ENCODE measurements at regions not wholly inside any gene's neighbourhood (a gene's known extent, or its start where the extent isn't known, plus 50 kb on each side); places are given as distances from the start of the nearest gene placed in this dataset.

DNA sequence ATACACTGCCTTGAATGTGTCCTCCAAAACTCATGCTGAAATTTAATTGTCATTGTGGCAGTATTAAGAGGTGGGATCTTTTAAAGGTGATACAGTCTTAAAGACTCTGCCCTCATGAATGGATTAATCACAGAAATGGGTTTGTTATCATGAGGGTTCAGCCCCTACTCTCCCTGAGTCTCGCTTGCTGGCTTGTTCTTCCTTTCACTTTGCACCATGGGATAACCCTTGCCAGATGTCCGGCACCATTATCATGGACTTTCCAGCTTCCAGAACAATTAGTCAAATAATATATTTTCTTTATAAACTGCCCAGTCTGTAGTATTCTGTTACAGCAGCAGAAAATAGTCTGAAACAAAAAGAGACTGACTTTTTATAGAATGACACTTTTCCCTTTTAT is 67.9 kb upstream of the TENT5A start:
- Mint-ChIP-seq H3K9me3 (no peaks in the 10 kb centered on the region), H3K27ac (no peak overlapping the region), H3K4me3 (no peak overlapping the region), H3K27me3 (no peaks in the 10 kb centered on the region), H3K4me1 (peaks cover 8% of the 10 kb centered on the region), H3K36me3 (no peaks in the 10 kb centered on the region)
- DNase-seq (ENCODE audit: low spot score in 2 of 2) (no peak), ATAC-seq (ENCODE audit: low read depth) (no peak)

DNA sequence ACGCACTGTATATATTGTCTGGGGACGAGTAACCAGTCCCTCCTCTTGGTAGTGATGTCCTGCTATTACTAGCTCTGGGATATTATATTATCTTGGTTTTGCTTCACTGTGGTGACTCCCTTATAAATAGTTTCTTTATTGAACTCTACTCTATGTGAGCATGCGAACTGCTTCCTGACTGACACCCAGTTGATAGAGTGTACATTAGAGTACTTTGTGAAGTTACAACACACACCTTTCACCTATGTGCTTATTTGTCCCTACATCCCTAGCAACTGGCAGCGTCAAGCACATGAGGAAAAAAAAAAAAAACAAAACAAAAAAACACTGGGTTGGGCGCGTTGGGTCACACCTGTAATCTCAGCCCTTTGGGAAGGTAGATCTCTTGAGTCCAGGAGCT is 67.3 kb upstream of the TENT5A start:
- no peak for DNase-seq (ENCODE audit: low spot score in 2 of 2)
- Mint-ChIP-seq H3K4me3 (no peak overlapping the region), H3K9me3 (no peaks in the 10 kb centered on the region), H3K27ac (no peak overlapping the region), H3K36me3 (no peaks in the 10 kb centered on the region), H3K4me1 (peaks cover 8% of the 10 kb centered on the region), H3K27me3 (no peaks in the 10 kb centered on the region)
- ATAC-seq (ENCODE audit: low read depth): no peak

DNA sequence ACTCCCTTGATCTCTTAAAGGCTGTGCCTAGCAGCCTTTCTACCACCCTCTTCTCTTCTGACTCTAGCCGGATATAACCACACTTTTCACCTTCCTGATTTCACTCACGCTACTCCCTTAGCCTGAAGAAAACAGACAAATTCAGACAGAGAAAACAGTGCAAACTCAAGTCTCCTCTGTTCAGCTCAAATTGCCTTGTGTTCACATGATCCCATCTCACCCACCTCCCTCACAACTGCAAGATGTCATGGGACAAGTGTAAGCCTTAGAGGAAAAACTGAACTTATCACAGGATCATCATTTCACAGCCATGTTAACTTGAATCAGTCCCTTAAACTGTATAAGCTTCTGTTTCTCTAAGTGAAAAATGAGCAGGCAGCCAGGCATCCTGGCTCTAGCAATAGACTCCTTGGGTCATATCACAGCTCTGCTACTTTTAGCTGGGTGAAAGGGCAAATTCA is 66.5 kb upstream of the TENT5A start:
- DNase-seq (ENCODE audit: low spot score in 2 of 2) (no peak), ATAC-seq (ENCODE audit: low read depth) (no peak)
- no peaks in the 10 kb centered on the region for H3K9me3 Mint-ChIP-seq
- H3K27ac Mint-ChIP-seq: no peak overlapping the region
- no peak overlapping the region for H3K4me3 Mint-ChIP-seq
- peaks cover 8% of the 10 kb centered on the region for H3K4me1 Mint-ChIP-seq
- no peaks in the 10 kb centered on the region for H3K36me3 Mint-ChIP-seq
- H3K27me3 Mint-ChIP-seq: no peaks in the 10 kb centered on the region

DNA sequence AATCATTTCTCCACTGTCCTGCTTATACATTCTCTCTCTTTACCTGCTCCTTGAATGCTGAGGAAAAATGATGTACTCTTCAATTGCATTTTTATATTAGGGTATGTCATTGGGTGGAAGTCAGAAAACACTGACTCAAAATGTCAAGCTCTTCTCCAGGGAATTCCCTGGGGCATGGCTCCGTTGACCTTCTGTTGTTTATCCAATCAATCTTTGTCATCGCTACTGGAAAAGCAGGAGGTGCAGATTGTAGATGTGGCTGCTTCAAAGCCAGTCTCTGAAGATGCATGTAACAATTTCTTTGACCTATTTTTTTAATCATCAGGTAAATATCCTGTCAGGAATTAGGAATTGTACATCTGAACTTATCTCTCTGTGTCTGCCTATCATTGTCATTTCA is 63.9 kb upstream of the TENT5A start:
- Mint-ChIP-seq H3K4me3 (no peak overlapping the region), H3K36me3 (no peaks in the 10 kb centered on the region), H3K4me1 (peaks cover 12% of the 10 kb centered on the region), H3K27me3 (no peaks in the 10 kb centered on the region), H3K27ac (no peak overlapping the region), H3K9me3 (no peaks in the 10 kb centered on the region)
- ATAC-seq (ENCODE audit: low read depth) (no peak), DNase-seq (ENCODE audit: low spot score in 2 of 2) (no peak)

DNA sequence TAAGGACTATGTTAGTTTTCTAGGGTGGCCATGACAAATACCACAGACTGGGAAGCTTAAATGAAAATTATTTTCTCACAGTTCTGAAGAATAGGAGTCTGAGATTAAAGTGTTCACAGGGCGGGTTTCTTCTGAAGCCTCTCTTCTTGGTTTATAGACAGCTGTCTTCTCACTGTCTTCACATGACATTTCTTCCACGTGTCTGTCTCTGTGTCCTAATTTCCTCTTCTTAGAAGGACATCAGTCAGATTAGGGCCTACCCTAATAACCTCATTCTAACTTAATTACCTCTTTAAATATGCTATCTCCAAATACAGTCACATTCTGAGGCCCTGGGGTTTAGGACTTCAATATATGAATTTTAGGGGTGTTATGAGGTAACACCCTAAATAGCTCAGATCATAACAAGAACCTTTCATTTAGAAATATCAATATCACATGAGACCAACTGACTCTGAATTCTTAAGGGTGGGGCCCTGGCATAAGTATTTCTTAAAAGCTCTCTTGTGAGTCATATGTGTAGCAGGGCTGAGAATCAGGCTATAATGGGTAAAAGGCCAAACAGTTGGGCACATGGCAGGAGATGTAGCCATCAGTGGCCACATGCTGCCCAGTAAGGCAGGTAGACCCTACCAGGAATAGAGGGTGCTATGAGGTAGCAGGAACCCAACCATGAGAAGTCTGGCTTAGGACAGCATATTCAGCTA is 62.0 kb upstream of the TENT5A start:
- Mint-ChIP-seq H3K9me3 (no peaks in the 10 kb centered on the region), H3K4me3 (no peak overlapping the region), H3K27me3 (no peaks in the 10 kb centered on the region), H3K36me3 (no peaks in the 10 kb centered on the region), H3K4me1 (peaks cover 8% of the 10 kb centered on the region), H3K27ac (no peak overlapping the region)
- no peak for DNase-seq (ENCODE audit: low spot score in 2 of 2)
- no peak for ATAC-seq (ENCODE audit: low read depth)

DNA sequence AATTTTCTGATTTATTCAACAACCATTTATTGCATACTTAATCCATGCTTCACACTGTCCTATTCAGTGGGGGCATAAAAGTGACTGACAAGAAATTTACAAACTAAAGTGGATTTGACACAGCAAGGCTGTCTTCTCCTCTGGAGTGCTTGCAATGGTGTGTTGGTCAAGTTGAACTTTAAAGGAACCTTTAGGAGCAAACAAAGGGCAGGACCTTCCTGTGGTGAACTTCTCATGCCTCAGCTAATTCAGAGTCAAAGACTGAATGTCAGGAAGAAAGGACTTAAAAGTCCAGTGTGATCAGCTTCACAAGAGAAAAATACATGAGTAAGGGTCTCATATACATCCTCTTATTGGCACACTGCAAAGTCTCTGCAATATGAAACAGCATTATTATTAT is 60.8 kb upstream of the TENT5A start:
- H3K27me3 Mint-ChIP-seq: no peaks in the 10 kb centered on the region
- DNase-seq (ENCODE audit: low spot score in 2 of 2) (no peak), ATAC-seq (ENCODE audit: low read depth) (no peak)
- no peaks in the 10 kb centered on the region for H3K36me3 Mint-ChIP-seq
- no peak overlapping the region for H3K4me3 Mint-ChIP-seq
- no peaks in the 10 kb centered on the region for H3K9me3 Mint-ChIP-seq
- peaks cover 9% of the 10 kb centered on the region for H3K4me1 Mint-ChIP-seq
- no peak overlapping the region for H3K27ac Mint-ChIP-seq

DNA sequence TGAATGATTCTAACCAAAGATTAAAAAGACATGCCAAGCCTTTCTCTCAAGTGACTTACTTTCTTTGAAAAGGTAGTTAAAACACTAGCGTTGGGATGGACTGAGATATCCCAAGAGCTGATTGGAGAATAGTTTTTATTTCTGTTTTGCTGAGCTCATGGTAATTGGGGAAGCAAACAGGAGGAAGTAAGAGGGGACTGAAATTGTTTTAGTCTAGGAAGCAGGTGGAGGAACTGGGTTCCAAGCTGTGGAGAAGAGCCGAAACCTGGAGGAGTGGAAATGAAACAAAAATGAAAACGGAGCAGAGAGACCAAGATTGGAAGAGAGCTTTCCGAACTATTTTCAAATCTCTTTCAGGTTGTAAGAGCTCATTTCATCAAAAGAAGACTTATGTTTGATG is 59.9 kb upstream of the TENT5A start:
- no peak for ATAC-seq (ENCODE audit: low read depth)

DNA sequence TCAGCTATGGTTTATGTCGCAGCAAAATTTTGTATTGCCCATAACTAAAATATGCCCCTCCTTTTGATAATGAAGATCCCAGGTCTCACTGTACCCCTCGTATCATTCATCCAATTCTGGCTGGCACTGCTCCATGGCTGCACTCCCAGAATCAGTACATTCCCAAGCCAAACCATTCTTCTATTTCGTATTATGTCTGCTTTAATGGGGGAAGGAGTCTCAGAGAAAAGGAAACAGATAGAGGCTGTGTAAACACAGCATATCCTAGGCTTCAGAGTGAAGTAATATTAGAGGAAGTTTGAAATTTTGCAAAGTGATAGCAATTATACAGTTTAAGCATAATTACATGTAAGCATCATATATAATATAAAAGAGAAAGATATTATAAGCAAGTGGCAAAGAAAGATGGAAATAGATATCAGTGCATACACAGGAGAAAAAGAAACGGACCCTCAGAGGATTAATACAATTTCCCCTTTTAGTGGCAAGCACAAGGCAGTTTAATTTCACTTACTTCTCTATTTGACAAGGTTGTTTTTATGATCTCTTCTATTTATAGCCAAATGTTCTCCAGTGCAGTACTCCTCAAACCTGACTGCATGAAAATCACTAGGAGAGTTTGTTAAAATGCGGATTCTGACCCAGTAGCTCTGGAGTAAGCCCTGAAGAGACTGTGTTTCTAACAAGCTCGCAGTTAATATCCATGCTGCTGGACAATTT is 56.5 kb upstream of the TENT5A start:
- DNase-seq (ENCODE audit: low spot score in 2 of 2): no peak
- peak; percentile 70 for ATAC-seq (ENCODE audit: low read depth)
- Mint-ChIP-seq H3K36me3 (no peaks in the 10 kb centered on the region), H3K9me3 (no peaks in the 10 kb centered on the region), H3K4me1 (peaks cover 9% of the 10 kb centered on the region), H3K27me3 (no peaks in the 10 kb centered on the region), H3K27ac (no peak overlapping the region), H3K4me3 (peak overlapping the region; percentile 56)

More for the DNA sequence above, 59.9 kb upstream of the TENT5A start:
- H3K27ac Mint-ChIP-seq: no peak overlapping the region
- DNase-seq (ENCODE audit: low spot score in 2 of 2): no peak
- no peaks in the 10 kb centered on the region for H3K27me3 Mint-ChIP-seq
- peaks cover 9% of the 10 kb centered on the region for H3K4me1 Mint-ChIP-seq
- H3K4me3 Mint-ChIP-seq: no peak overlapping the region
- H3K9me3 Mint-ChIP-seq: no peaks in the 10 kb centered on the region
- H3K36me3 Mint-ChIP-seq: no peaks in the 10 kb centered on the region

DNA sequence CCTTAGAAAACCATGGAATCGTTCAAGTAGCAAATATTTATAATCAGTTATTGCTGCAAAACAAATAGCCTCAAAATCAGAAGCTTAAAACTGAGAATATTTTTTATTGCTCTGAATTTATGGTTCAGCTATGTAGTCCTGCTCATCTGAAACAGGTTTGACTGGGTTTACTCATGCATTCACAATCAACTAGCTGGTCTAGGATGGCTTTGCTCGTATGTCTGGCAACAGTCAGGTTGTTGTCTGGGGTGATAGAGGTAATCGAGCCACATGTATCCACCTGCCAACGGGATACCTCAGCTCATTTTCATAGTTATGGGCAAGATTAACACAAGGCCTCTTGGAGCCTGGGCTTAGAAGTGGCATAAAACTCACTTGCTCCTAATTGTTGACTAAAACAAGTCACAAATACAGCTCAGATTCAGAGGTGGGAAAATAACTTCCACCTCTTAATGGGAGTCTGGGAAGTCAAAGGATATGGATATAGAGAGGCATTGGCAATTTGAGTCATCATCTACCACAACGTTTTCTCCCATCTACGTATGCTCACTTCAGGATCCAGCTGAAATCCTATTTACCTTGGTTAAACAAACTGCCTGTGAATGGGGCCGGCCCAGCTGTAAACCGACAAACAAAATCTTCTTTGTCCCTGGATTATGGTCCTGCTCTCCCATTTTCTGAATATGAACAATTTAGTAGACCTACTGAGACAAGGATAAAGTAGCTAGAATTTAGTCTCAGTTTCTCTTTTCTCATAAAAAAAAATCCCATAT is 54.5 kb upstream of the TENT5A start:
- H3K4me1 Mint-ChIP-seq: peaks cover 5% of the 10 kb centered on the region
- H3K27me3 Mint-ChIP-seq: peaks cover 5% of the 10 kb centered on the region
- DNase-seq (ENCODE audit: low spot score in 2 of 2): no peak
- no peak for ATAC-seq (ENCODE audit: low read depth)
- H3K4me3 Mint-ChIP-seq: no peak overlapping the region
- peaks cover 2% of the 10 kb centered on the region for H3K9me3 Mint-ChIP-seq
- H3K27ac Mint-ChIP-seq: no peak overlapping the region
- H3K36me3 Mint-ChIP-seq: no peaks in the 10 kb centered on the region

DNA sequence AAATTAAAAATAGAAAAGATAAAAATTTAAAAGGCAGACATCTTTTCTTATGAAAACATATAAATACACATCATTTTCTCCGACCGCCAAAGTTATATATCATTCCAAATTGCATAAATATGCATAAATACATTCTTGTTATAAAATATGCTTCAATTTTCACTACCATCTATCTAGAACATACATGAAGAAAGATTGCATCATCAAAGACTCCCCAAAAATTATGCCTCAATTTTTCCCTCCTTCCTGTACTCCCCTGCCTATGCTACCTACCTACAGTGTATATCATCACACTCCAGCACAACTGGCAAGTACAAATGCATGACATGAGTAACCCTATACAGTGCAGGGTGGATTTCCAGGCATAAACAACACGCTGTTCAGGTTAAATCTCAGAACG is 49.9 kb upstream of the TENT5A start:
- Mint-ChIP-seq H3K4me1 (no peaks in the 10 kb centered on the region), H3K9me3 (peaks cover 2% of the 10 kb centered on the region), H3K27ac (no peak overlapping the region), H3K36me3 (no peaks in the 10 kb centered on the region), H3K27me3 (peaks cover 5% of the 10 kb centered on the region), H3K4me3 (no peak overlapping the region)
- no peak for ATAC-seq (ENCODE audit: low read depth)
- DNase-seq (ENCODE audit: low spot score in 2 of 2): no peak
